ENCODE measurements at regions not wholly inside any gene's neighbourhood (a gene's known extent, or its start where the extent isn't known, plus 50 kb on each side); places are given as distances from the start of the nearest gene placed in this dataset.

GRCh38 chr5:8321272-8321671 lies 452.3 kb downstream of the MTRR start:
- no peak for TF ChIP-seq CTCF (conservative IDR thresholded peaks at IDR 0.05 in 1 of 2, IDR thresholded peaks at IDR 0.05 in 1 of 2; ENCODE audit: extremely low read depth in 1 of 2, insufficient read depth in 1 of 2, low read depth in 1 of 2, low read length in 2 of 2)
- TF ChIP-seq EZH2 (IDR thresholded peaks at IDR 0.05; ENCODE audit: borderline replicate concordance, low read length): no peak
